ENCODE measurements at regions not wholly inside any gene's neighbourhood (a gene's known extent, or its start where the extent isn't known, plus 50 kb on each side); places are given as distances from the start of the nearest gene placed in this dataset.
"Not testable (repeated sequence)": the region's sequence is repeated elsewhere in the genome, so short reads cannot be mapped to it uniquely, and the experiment has no call there.

- no peak for DNase-seq (ENCODE audit: low read depth)
Measured at GRCh38 chr3:178340506-178340905, 195.7 kb upstream of the KCNMB2 start.

GRCh38 chr3:178341636-178342035 is 194.6 kb upstream of the KCNMB2 start:
- no peak for DNase-seq (ENCODE audit: low read depth)

DNA sequence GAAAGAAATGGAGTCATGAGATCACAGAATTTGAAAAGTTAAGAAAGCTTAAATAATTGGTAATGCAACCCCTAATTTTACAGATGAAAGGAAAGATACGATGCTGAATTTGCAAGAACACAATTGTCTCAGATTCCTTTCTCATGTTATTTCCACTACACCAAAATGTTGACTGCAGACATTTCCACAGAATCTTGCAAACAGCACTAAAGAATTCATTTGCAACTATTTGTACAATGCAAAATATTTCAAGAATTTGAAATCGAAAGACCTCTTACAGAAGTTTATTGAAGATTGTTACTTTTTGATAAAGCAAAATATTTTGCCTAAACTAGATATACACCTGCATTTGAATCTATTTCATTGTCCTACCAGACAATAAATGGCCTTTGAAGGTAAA is 194.1 kb upstream of the KCNMB2 start:
- no peak for DNase-seq (ENCODE audit: low read depth)

GRCh38 chr3:178343433-178344038 is 192.7 kb upstream of the KCNMB2 start:
- no peak for DNase-seq (ENCODE audit: low read depth)

- DNase-seq (ENCODE audit: low read depth): no peak
Measured at GRCh38 chr3:178345944-178346343, 190.3 kb upstream of the KCNMB2 start.

DNA sequence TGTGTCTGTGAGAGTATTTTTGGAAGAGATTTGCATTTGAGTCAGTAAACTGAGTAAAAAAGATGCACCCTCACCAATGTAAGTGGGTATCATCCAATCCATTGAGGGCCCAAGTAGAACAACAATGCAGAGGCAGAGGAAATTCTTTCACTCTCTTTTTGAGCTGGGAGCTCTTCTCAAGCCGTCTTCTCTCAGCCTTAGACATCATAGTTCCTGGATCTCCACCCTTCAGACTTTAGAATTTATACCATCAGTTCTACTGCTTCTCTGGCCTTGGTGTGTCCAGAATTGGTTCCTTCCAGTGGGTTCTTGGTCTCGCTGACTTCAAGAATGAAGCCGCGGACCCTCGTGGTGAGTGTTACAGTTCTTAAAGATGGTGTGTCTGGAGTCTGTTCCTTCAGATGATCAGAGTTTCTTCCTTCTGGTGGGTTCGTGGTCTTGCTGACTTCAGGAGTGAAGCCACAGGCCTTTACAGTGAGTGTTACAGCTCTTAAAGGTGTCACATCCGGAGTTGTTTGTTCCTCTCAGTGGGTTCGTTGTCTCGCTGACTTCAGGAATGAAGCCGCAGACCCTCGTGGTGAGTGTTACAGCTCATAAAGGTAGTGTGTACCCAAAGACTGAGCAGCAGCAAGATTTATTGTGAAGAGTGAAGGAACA is 187.5 kb upstream of the KCNMB2 start:
- not testable (repeated sequence) for DNase-seq (ENCODE audit: low read depth)

- DNase-seq (ENCODE audit: low read depth): not testable (repeated sequence)
Measured at GRCh38 chr3:178349218-178349596, 187.0 kb upstream of the KCNMB2 start.

- no peak for DNase-seq (ENCODE audit: low read depth)
Measured at GRCh38 chr3:178350763-178351162, 185.5 kb upstream of the KCNMB2 start.

GRCh38 chr3:178352326-178353005 is 183.8 kb upstream of the KCNMB2 start:
- peak; percentile 85 for DNase-seq (ENCODE audit: low read depth)

DNA sequence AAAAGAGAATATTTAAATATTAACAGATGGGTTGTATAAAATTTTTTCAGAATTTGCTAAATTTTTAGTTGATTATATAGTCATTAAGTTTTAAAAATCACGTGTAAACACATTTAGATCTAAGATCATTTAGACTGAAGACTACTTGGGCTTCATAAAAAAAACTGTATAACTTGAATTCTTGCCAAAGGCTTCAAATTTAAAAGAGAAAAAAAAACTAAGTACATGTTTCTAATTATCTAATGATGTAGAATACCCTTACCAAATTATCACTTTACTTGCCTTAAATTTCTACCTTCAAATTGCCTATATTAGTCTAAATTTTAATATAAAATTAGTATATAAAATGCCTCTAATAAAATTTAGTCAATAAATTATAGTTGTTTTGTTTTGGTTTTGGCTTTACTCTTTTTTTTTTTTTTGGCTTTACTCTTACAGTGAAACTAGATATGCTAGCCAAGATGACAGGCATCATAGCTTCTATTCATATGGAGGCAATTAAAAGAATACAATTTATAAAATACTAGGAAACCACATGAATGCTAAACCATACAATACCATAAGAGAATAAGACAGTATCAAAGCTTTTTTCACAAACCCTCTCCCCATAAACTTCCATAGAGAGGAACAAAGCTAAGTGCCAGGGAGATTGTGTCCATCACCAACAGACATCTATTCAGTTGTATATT is 183.1 kb upstream of the KCNMB2 start:
- peak; percentile 36 for DNase-seq (ENCODE audit: low read depth)

- DNase-seq (ENCODE audit: low read depth): no peak
Measured at GRCh38 chr3:178359728-178360127, 176.5 kb upstream of the KCNMB2 start.

DNA sequence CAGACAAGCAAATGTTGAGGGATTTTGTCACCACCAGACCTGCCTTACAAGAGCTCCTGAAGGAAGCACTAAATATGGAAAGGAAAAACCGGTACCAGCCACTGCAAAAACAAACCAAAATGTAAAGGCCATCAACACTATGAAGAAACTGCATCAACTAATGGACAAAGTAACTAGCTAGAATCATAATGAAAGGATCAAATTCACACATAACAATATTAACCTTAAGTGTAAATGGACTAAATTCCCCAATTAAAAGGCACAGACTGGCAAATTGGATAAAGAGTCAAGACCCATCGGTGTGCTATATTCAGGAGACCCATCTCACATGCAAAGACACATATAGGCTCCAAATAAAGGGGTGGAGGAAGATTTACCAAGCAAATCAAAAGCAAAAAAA is 173.2 kb upstream of the KCNMB2 start:
- DNase-seq (ENCODE audit: low read depth): not testable (repeated sequence)

DNA sequence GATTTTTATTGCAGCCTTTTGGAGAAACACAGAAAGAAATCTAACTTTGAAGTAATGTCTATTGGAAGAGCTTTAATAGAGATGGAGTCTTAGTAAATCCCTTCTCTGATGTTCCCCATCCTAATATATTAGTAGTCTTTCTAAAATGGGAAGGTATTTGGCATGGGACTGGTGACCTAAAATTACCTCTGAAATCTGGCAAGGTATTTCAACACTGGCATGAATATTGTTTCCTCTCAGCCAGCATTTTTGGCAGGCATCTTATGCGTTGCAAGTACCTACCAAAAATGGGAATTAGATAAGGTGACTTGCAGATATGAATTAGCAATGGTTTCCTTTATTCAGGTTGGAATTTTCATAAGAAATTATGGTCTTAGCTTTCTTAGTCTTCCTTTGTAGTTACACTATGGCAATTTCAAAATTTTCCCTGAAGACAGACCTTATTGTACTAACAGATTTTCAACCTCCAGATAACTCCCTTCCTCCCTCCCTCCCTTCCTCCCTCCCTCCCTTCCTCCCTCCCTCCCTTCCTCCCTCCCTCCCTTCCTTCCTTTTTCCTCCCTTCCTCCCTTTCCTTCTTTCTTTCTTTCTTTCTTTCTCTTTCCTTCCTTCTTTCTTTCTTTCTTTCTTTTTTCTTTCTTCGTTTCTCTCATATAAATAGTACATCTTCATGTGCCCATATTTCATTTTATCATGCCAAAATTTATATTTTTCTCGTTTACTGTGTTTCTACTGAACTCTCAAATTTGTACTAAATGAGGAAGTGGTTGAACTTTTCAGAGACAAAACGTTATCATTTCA is 168.2 kb upstream of the KCNMB2 start:
- no peak for DNase-seq (ENCODE audit: low read depth)

- DNase-seq (ENCODE audit: low read depth): no peak
Measured at GRCh38 chr3:178369006-178369405, 167.2 kb upstream of the KCNMB2 start.

- no peak for DNase-seq (ENCODE audit: low read depth)
Measured at GRCh38 chr3:178369811-178370210, 166.4 kb upstream of the KCNMB2 start.

GRCh38 chr3:178370387-178370786 is 165.8 kb upstream of the KCNMB2 start:
- no peak for DNase-seq (ENCODE audit: low read depth)

- DNase-seq (ENCODE audit: low read depth): no peak
Measured at GRCh38 chr3:178381555-178381954, 154.7 kb upstream of the KCNMB2 start.

DNA sequence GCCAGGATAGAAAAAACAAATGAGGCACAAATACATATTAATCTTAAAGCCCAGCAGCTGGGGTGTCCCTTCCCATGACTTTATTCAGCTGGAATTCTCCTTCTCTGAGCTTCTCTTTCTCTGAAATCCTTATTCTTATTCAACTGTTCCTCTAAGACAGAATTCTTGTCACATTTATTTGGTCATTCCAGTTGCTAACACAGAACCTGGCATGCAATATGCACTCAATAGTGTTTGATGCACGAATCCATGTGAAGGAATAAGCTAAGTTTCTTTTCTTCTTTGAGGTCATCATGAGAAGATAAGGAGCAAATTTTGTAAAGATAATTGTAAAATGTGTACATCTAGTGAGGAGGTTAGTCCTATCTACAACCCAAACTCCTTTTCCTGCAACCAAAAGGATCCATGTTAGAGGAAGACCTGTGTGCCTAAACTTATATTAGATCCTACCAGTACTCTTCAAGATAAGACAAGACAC is 154.2 kb upstream of the KCNMB2 start:
- DNase-seq (ENCODE audit: low read depth): no peak

- DNase-seq (ENCODE audit: low read depth): peak; percentile 59
Measured at GRCh38 chr3:178382449-178383061, 153.7 kb upstream of the KCNMB2 start.

GRCh38 chr3:178384321-178385230 is 151.7 kb upstream of the KCNMB2 start:
- DNase-seq (ENCODE audit: low read depth): no peak

Data from RPMI7951 (cell line).